Peyer's patch (tissue), 4 donors: ENCODE measurements at regions not wholly inside any gene's neighbourhood (a gene's known extent, or its start where the extent isn't known, plus 50 kb on each side); places are given as distances from the start of the nearest gene placed in this dataset.

Source experiments
- POLR2A ChIP-seq, 2 donors: fragments of 450-650 bp; IDR thresholded peaks; one replicate each; pipeline ENCODE4 v1.5.1; 2017; ENCODE audit warnings: antibody characterized with exemption in 2 of 2, mild to moderate bottlenecking in 2 of 2, moderate library complexity in 2 of 2
- TF ChIP-seq, protein P1 (sequence below), 6 experiments: fragments of 450-650 bp in 4 of 6; fragments of 200-600 bp in 2 of 6; sonication (generic) in 1 of 6; IDR thresholded peaks; one replicate each; pipeline ENCODE4 v1.5.1; 2017 to 2019; ENCODE audit warnings: antibody characterized with exemption in 6 of 6, mild to moderate bottlenecking in 3 of 6, moderate library complexity in 1 of 6

DNA sequence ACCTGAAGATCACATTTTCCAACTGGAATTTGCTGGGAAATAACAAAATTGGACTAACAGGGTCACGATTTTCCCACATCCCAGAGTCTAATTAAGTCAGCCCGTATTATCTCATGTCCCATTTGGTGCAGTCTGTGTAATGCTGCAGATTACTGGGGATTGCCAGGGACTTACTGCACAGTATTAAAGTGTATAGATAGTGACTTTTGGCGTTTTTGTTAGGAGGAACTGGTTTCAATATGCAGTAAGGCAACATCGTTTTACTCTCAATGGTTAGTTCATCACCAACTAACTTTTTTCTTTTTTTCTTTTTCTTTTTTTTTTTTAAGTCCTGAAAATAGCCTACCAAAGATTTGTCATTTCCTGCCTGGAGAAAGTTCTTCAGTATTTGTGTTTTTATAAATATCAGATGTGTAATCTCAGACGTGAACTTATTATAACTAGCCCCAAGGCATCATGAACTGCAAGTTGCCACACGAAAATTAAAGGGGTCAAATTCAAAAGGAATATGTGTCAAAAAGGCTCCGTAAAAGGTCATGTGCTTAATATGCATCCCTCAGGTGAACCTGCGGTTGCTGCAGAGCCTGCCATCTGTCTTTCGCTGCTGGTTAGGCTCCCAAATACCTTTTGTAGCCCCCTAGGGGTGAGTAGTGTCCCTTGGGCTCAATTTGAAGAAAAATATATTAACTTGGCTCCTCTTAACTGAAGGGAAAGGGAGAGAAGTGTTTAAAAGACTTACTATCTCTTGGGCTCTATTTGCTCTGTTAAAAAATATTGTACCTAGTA is 176.7 kb upstream of the ADAMTSL1 start:
- TF ChIP-seq POLR2A (IDR thresholded peaks at IDR 0.05): no peak
- TF ChIP-seq, protein P1, sequence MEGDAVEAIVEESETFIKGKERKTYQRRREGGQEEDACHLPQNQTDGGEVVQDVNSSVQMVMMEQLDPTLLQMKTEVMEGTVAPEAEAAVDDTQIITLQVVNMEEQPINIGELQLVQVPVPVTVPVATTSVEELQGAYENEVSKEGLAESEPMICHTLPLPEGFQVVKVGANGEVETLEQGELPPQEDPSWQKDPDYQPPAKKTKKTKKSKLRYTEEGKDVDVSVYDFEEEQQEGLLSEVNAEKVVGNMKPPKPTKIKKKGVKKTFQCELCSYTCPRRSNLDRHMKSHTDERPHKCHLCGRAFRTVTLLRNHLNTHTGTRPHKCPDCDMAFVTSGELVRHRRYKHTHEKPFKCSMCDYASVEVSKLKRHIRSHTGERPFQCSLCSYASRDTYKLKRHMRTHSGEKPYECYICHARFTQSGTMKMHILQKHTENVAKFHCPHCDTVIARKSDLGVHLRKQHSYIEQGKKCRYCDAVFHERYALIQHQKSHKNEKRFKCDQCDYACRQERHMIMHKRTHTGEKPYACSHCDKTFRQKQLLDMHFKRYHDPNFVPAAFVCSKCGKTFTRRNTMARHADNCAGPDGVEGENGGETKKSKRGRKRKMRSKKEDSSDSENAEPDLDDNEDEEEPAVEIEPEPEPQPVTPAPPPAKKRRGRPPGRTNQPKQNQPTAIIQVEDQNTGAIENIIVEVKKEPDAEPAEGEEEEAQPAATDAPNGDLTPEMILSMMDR (IDR thresholded peaks at IDR 0.05): no peak
